GM19351 (cell line): ENCODE measurements at regions not wholly inside any gene's neighbourhood (a gene's known extent, or its start where the extent isn't known, plus 50 kb on each side); places are given as distances from the start of the nearest gene placed in this dataset.
"Not testable (repeated sequence)": the region's sequence is repeated elsewhere in the genome, so short reads cannot be mapped to it uniquely, and the experiment has no call there.

Source experiments
- ATAC-seq: cut with Tn5 transposase; IDR thresholded peaks from one replicate; pipeline ENCODE4 v1.9.1; 2021; ENCODE audit warnings: mild to moderate bottlenecking, moderate library complexity; ENCODE audit not compliant: unreplicated experiment

DNA sequence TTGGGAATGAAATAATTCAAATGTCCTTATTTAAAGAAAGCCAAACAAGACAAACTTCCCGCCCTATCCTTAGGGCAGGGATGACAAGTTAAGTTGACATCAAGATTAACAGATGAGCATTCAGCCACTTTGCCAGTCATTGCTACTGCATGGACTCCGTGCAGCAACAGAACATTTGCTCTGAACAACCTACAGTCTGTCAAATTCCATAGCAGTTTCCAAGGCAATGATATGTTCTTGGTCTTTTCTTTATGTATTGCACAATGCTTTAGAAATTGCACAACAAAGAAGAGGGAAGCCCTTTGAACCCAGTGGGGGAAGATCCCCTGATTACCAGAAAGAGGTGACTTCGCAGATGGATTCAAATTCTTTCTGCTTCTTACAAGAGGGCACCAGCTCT, 269.8 kb downstream of the BCAT1 start:
- no peak for ATAC-seq

DNA sequence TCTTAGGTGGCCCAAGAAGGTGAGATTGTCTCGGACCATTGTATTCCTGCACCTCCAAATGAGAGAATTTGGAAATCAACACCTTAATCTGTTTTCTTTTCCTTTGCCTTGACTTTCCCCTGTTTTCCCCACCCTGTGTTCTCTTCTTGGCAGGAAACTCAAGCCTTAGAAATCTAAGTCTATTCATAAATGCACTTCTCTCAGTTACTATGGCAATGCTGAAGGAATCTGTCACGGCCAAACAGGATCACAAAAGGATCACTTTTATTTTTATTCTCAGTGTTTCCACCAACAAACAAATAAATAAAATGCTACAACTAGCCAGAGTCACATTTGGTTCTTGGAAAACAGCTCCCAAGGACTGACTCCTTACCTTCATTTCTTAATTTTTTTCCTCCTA, 270.5 kb downstream of the BCAT1 start:
- ATAC-seq, result no peak

DNA sequence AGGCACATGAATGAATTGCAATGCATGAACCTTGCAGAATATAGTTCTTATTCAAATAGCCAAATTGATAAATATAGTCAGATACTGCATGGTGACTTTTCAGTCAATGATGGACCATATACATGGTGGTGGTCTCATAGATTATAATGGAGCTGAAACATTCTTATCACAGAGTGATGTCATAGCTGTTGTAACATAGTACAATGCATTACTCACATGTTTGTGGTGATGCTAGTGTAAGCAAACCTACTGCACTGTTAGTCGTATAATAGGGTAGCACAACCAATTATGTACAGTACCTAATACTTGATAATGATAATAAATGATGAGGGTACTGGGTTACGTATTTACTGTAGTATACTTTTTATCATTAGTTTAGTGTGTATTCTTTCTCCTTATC, 280.3 kb downstream of the BCAT1 start:
- ATAC-seq, result no peak

DNA sequence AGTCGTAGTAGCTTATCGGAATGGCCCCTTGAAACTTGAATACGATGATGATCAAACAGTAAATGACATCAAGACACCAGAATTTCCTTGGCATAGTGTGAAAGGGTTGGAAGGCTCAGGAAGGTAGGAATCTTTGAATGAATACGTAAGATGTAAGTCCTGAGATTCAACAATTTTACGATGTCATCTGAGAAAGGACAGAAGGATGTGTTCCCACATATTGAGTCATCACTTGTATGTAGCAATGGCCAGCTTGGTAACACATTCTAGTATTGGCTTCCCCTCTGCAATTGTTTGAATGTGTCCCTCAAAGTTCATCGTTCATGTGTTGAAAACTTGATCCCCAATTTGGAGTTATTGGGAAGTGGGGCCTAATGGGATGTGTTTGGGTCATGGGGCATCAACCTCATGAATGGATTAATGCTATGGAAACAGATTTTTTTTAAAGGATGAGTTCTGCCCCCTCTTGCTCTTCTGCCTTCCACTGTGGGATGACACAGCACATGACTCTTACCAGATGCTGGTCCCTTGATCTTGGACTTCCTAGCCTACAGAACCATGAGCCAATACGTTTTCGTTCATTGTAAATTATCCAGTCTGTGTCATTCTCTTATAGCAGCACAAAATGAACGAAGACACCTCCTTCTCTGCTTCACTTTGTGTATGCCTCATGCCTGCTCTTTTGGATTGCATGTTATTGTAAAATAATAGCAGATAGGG, 284.6 kb downstream of the BCAT1 start:
- ATAC-seq, result no peak

DNA sequence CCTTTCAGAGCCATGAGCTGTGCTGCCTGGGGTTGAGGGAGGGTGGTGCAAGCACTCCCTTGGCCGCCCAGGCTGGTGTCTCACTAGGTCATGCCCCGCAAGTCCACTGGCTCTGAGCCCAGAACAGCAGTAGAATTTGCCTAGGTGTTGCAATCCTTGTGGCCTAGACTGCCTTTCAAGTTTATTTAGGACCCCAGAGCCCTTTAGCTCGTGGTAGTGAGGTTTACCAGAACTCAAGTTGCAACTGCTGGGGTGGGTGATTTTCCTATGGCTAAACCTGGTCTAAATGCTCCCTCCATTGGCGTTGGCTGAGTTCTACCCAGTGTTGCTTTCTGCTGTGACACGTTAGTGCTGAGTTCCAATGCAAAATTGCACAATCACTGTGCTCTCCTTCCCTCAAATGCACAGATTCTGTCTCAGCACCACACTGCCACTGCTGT, 287.2 kb downstream of the BCAT1 start:
- ATAC-seq, result no peak

DNA sequence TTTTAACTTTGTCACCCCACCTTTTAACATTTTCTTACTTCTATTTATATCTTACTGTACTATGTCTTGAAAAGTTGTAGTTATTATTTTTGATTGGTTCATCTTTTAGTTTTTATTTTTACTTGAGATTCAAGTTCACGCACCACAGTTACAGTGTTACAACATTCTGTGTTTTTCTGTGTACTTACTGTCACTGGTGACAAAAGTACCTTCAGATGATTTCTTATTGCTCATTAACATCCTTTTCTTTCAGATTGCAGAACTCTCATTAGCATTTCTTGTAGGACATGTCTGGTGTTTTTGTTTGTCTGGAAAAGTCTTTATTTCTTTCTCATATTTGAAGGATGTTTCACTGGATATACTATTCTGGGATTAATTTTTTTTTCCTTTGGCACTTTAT, 289.9 kb downstream of the BCAT1 start:
- no peak for ATAC-seq

DNA sequence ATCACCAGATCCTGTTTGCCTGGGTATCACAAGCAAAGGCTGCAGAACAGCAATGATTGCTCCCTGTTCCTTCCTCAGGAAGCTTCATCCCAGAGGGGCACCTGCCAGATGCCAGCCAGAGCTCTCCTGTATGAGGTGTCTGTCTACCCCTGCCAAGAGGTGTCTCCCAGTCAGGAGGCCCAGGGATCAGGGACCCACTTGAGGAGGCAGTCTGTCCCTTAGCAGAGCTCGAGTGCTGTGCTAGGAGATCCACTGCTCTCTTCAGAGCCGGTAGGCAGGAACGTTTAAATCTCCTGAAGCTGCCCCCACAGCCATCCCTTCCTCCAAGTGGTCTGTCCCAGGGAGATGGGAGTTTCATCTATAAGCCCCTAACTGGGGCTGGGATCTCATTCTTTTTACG, 294.6 kb downstream of the BCAT1 start:
- ATAC-seq, result not testable (repeated sequence)

DNA sequence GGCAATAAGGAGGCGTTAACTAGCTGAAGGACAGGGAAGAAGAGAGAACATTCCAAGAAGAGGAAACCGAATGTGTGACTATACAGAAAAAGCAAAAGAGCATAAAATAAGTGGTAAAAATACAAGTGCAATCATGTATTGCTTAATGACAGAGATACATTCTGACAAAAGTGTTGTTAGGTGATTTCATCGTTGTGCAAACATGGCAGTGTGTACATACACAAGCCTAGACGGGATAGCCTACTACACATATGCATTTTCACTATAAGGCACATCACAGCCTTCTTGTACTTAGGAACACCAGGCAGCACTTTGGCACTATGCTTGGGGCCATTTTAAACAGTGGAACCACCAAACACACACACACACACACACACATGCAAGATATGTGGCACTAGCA, 299.3 kb downstream of the BCAT1 start:
- ATAC-seq, result no peak

DNA sequence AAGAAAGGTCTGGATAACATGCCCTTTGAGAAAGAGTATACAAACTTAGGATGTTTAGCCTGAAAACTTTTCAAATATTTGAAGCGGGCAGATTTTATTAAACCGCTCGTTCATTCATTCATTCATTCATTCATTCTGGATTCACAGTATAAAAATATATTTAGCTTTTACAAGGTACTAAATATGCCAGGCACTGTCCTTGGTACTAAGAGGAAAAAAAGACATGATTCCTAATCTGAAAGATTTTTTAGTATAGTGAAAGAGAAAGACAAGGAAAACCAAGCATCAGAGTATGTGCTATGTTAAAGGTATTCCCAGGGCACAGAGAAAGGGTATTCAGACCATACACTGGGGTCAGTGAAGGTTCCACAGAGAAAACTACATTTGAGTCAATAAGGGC, 299.7 kb downstream of the BCAT1 start:
- no peak for ATAC-seq

DNA sequence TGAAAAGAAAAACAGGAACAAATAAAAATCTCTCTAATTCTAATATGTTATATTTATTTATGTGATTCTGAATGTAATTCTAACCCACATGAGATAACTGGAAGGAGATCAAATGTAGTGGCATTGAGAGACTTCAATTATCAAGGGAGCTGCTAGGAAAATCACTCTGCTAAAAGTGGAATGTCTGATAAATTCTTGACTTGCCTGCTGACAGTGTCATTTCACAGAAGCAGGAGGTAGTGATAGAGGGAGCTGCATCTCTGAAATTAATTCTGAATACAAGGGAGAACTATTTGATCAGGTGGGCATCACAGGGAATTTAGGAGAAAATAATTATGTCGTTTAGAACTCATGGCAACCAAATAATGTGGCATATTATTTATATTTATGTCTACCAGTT, 303.6 kb downstream of the BCAT1 start:
- no peak for ATAC-seq

DNA sequence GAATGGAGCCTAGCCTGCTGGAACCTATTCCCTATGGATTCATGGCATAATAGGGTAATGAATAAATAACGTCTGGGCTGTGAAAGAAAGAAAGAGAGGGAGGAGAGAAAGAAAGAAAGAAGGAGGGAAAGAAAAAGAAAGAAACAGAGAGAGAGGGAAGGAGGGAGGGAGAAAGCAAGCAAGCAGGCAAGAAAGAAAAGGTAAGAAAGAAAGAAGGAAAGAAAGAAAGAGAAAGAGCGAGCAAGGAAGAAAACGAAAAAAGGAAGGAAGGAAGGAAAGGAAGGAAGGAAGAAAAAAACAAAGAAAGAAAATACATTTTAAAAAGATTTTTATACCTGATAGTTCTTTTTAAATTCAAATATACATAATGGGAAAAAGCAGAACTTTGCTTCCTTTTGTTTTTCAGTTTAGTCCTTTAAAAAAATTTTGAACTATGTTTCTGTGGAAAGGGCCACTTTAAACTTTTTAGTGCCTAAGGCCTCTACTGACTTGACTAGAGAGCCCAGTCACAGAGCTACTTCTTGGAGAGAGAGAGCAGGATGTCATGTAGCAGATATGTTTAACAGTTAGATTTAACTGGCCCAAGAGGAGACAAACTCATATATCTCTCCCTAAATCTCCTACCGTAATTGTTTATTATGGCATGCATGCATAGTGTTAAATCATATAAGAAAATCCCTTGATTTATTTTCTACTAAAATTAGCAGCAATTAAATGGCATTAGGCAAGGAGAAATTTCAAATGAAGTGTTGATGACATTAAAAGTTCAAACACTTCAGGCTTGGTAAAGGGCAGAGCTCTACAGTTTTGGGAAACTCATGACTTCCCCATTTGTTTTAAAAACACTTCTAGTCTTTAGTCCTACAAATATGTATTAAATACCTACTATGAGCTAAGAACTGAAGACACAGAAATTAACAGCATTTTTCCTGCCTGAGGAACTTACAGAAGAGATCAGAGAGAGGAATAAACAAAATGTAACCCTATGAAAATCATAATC, 305.5 kb downstream of the BCAT1 start:
- ATAC-seq, result no peak

DNA sequence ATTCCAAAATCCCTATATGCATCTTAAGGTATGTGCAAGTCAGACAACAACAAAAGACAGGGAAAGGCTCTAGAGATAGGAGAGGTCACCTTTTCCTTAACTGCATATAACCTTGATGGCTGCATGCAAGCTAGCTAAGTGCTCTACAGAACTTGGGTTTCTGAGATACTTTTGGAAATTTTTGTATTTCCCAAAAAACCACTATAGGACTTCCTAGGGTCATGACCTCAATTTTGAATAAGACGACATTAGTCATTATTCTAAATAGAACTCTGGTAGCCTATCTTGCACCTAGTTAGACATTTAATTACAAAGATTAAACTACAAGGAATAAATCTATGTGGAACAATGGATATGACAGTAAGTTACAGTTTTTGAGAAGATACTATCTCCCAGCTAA, 309.3 kb downstream of the BCAT1 start:
- no peak for ATAC-seq

DNA sequence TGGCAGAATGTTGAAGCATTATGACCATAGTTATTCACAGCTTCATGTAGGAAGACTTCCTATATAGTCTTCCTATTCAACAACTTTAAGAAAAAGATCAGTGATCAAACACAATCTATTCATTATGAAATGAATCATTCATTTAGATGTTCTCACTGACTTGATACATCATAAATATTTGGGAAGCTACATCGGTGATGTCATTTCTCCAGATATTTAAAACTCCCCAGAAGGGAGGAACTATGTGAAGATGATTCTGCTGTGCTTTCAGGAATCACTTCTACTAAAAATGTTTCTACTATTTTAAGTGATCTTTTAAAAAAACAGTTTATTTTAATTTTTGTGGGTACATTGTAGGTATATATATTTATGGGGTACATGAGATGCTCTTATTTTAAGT, 316.4 kb downstream of the BCAT1 start:
- ATAC-seq, result no peak

DNA sequence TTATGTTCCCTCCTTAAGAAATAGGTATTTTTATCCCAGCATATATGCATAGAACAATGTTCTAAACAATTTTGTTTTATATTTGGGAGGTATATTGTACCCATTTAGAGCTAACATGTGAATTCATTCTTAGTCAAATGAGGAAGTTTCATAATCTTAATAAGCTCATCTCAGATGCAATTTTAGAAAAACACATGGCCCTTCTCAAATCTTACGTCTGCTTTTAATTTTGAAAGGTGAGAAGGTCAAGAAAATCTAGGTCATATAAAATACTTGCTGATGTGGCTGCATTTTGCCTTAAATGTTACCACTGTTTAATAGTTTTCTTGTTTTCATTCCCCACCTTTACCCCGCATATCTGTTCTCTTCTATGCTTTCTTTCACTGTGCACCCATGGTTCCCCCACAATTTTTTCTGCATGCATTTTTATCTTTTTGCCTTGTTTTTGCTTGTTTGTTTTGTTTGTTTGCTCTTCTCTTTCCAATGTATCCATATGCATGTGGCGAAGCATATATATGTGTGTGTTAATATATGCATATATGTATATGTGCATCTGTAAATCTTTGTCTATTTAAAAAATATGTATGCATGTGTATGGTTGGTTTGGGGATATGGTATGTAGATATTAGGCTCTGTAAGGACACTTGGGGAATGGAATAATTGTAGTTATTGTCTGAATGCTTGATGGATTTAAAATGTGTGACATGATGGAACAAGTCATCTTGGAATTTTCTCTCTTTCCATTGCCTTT, 317.1 kb downstream of the BCAT1 start:
- ATAC-seq, result no peak

DNA sequence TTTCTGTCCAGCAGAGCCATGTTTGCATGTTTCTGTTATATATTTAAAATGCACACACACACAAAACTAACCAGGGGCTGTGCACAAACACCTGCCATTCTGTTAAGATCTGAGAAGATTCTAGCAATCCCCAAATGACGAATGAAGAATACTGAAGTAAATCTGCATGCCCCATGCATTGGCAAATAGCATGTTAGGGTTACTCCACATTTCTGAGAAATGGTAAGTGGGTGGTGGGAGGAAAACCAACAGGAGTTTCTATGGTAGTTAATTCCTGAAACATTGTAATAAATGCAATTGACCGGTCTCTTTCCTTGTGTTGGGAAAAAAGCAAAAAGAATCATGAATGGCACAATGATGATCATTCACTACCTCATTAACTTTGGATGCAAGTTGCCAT, 318.0 kb downstream of the BCAT1 start:
- no peak for ATAC-seq

DNA sequence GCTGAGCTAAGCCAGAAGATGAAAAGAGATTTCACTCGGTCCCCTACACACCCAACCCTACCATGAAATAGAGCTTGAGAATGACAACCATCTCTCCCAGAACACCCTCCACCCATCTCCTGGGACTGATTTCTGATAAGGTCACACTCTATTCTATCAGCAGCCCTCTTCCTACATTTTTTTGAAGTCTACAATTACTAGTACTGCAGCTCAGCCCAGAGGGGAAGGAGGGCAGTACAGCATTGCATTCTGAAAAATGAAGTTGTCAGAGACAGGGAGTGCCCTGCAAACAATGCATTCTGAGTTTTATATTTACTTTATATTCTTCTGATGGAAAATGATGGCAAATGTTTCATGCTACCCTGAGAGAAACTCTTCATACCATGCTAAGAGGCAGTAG, 318.5 kb downstream of the BCAT1 start:
- no peak for ATAC-seq

DNA sequence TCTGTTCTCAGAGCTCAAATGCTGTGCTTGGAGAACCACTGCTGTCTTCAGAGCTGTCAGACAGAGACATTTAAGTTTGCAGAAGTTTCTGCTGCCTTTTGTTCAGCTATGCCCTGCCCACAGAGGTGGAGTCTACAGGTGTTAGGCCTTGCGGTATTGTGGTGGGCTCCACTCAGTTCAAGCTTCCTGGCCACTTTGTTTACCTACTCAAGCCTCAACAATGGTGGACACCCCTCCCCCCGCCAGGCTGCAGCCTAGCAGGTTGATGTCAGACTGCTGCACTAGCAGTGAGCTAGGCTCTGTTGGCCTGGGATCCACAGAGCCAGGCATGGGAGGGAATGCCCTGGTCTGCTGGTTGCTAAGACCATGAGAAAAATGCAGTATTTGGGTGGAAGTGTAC, 323.8 kb downstream of the BCAT1 start:
- ATAC-seq, result no peak

DNA sequence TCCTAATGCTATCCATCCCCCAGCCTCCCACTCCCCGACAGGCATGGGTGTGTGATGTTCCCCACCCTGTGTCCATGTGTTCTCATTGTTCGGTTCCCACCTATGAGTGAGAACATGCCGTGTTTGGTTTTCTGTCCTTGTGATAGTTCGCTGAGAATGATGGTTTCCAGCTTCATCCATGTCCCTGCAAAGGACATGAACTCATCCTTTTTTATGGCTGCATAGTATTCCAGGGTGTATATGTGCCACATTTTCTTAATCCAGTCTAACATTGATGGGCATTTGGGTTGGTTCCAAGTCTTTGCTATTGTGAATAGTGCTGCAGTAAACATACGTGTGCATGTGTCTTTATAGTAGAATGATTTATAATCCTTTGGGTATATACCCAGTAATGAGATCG, 328.9 kb downstream of the BCAT1 start:
- ATAC-seq, result not testable (repeated sequence)

DNA sequence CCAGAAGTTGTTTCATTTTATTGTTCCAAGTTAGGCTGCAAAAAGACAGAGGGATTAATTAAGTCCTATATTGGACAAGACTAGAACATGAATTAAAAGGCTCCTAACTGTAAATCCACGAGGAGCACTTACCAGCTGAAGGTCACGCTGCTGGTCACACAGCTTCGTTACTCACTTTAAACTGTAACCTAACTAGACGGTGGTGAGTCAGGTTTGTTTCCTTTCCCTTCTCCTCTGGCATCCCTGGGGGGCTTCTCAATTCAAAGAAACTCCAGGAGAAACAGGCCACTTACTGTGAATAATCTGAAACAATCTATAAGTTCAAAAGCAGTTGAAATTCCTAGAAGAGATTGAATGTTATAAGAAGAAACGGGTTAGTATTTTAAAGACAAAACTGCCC, 331.4 kb downstream of the BCAT1 start:
- no peak for ATAC-seq

DNA sequence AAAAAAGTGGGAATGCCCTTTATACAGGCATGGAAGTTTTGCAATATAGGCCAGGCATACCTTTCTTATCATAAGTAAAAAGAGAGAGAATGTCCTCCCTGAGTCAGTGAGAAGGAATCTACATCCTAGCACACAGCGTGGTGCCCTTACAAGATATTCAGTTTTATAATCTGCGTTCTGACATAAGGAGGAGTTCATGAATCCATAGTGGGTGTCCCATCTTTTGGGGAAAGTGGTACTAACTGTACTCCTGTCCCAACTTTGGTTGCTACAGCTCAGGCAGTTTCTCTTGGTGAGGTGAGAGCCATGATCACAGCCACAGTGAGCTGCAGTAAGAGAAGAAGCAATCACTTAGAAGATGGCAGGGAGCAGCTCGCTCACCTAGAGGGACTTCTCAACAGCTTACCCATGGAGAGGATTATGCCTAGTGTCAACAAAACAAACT, 332.9 kb downstream of the BCAT1 start:
- ATAC-seq, result no peak

DNA sequence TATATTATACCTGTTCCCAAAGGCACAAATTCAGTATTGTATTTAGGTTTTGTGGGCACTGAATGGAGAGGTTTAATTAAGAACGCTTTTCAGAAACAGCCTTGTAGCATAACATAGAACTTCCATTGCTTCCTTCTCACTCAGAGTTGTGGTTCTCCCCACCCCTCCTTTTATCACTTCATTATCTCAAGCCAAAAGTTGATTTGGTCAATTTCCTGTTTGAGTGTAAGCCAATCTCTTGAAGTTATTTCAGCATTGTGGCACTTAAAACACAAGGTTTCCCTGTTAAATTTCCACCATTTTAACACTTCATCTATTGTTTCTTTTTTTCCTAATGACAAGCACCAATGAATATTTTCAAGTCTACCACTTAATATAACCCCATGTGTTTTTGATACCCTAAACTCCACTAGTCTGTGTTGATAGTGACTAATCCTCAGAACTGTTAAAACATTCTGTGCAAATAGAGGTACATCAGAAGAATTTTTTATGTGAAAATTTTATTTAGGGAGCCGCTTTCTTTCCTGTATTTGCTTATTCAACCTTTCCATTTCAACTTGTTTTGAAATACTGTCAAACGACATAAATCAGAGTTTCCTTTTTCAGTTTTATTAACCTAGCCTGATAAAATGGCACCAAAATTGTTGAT, 340.1 kb downstream of the BCAT1 start:
- ATAC-seq, result no peak
